HG02870 (cell line): ENCODE measurements at regions not wholly inside any gene's neighbourhood (a gene's known extent, or its start where the extent isn't known, plus 50 kb on each side); places are given as distances from the start of the nearest gene placed in this dataset.

Source experiments
- ATAC-seq: cut with Tn5 transposase; IDR thresholded peaks from one replicate; pipeline ENCODE4 v1.9.1; 2021; ENCODE audit warnings: mild to moderate bottlenecking, moderate library complexity; ENCODE audit not compliant: unreplicated experiment

DNA sequence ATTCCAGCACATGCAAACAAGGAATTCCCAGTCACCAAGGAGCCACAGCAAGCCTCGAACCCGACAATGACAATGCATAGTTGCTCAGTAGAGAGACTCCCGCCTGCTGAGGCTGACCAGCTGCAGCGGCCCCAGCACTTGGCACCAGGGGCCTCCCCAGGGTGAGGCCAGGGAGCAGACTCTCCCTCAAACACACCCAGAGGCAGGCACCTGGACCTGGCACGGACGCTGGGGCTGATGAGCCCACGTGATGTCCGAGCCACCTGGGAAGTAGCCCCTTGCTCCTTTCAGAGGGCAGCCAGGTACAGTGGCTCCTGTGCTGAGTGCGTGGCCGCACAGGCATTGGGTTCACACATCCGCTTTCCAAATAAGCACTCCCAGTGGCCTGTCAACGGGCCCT lies 315.9 kb upstream of the TGFBR2 start:
- ATAC-seq, result no peak

DNA sequence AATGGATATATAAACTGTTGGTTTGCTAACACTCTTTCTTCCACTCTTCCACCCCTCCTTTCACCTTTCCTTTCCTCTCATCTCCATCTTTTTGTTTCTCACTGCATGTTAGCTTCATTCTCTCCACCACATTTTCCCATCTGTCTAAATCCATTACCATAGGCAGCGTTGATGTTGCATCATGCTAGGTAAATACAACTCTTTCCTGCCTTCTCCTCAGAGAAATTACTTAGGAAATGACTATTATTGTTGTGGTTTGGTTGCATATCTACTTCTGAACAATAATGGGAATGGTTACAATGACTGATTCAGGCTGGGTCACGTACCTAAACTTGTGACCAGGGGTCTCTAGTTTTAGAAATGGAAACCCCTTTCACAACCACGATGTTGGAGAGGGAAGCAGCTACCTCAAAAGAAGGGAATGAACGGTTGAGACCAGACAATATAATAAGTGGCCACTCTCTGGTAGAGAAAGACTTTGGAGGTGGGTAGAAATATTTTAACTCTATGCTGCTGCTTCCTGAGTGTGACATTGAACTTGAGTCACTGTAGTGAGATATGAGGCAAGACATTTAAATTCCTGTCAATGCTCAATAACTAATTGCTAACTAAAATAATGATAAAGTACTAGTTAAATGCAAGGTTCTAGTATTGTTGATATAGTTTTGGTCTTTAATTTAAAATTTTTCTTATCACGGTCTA lies 314.1 kb upstream of the TGFBR2 start:
- ATAC-seq, result no peak

DNA sequence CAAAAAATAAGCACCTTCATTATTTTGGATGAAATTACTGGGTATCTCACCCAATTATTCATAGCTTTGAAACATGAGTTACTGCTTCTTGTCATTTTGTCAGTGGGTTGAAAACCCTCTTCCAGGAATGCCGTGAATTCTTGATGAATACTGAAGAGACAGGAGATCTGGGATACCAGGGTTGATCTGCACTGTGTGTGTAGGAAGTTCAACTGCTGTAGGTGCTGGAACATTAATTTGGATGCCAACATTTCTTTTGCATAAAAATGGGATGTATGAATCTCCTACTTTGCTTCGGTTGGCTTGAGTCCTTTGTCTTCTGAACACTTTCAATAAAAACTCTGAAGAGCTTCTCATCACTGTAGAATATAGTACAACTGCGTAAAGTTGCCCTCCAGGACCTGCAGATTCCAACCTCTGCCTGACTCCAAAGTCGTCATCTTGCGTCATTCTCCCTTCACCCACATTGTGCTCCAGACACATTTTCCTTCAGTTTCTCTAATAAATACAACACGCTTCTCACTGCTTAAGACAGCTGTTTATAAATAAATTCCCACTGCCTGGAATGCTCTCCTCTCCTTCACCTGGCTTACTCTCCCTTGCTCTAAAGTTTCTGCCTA lies 312.7 kb upstream of the TGFBR2 start:
- ATAC-seq, result no peak

DNA sequence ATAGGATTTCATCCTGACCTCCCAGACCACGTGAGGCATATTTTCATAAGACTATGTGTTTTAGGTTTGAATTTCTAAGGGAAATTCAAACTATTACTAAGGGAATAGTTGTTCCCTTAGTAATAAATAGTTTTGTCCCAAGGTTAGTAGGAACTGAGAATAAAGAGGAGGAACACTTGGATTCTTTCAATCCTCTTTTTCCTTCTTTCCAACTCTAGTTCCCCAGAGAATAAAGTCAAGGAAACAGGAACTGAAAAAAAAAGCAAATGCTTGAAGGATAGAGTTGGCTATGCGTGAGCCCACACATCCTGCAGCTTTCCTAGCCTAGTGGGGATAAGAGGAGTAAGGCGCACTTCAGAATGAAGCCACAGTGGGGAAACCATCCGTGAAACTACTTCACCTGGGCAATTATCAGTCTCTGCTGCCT lies 312.1 kb upstream of the TGFBR2 start:
- ATAC-seq, result no peak

DNA sequence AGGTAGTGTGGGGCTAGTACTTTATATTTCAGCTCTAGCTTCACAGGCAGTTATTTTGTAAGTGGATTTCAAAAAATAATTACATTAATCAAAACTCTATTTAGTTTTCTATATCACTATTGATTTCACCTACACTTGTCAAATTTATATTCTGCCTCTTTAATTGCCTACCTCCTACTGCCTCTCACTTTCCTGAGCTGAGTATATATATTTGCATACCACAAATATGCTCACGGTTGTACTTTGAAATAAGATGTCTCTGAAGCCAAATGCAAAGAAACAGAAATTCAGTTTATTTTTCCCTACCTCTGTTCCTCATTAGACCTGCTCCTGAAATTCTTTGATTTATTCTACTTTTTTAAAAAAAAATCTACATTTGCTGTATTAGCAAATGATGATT lies 309.3 kb upstream of the TGFBR2 start:
- ATAC-seq, result no peak

DNA sequence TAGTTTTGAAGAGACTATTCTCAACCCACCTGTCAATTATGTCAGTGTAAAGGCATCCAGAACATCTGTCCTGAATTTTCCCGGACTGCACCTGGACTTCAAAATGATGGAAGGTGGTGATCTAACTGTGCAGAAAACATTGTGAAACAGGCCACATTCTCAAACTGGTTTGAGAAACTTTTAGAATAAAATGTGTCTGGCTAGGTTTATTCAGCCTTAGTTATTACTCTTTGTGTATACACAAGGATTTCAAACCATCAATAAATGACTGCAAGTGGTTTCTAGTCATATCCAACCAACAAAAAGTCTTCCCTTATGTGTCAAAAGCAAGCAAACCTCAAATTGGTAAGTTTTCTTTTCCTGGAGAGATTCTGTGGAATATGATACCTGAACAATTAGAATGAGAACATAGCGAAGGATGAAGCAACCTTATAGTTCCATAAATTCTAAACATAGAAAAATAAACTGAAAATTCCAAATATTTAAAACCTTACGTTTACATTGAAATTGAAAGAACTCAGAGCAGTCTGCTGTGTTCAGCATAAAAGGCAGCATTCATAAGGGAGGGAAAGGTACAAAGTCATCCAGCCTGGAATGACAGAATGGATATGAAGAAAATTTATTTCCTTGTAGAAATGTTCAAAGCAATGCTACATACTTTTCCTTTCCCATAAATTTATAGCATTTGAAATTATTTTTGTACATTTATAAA lies 306.6 kb upstream of the TGFBR2 start:
- ATAC-seq, result no peak

DNA sequence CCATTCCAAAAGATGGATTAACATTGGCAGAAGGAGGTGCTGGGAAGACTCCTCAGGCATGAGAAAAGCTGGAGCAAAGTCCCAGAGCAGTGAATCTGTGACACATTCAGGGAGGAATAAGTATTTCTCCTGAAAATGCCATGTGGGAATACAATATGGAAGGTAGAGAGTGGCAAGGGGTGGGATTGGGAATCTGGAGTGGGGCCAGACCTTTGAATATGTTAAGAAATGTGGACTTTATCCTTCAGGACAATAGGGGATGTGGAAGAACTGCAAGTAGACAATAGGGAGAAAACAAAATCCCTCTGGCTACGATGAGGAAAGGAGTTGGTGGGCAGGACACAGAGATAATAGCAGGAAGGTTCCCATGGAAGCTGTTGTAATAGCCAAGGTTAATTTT lies 305.6 kb upstream of the TGFBR2 start:
- ATAC-seq, result no peak

DNA sequence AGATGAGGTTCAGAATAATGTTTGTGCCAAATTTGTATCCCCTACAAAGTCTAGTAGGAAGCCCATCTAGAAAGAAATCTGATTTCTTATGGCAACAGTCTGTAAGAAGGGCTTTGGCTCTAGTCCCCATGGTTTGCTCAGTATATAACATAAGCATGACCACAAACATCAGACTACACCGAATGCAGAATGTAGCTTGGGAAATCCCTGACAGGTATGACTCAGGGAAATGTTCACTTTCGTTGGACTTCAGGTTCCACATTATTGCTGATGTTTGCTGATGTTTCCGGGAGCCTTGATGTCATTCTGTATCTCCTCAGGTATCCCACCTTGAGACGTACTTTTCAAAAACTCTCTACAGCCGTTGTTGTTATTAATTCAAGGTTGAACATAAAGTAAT lies 304.4 kb upstream of the TGFBR2 start:
- no peak for ATAC-seq

DNA sequence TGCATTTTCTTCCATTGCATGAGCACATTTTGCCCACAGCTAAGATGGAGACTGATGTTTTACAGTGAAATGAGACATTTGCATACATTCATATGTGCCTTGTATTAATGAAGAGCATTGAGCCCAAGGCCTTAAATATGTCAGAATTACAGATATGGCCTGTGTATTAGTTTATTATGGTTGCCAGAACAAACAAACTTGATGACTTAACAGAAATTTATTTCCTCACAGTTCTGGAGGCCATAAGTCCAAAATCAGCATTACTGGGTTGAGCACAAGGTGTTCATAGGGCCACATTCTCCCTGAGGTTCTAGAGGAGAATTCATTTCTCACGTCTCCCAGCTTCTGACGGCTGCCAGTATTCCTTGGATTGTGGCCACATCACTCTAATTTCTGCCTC lies 302.6 kb upstream of the TGFBR2 start:
- ATAC-seq, result no peak

DNA sequence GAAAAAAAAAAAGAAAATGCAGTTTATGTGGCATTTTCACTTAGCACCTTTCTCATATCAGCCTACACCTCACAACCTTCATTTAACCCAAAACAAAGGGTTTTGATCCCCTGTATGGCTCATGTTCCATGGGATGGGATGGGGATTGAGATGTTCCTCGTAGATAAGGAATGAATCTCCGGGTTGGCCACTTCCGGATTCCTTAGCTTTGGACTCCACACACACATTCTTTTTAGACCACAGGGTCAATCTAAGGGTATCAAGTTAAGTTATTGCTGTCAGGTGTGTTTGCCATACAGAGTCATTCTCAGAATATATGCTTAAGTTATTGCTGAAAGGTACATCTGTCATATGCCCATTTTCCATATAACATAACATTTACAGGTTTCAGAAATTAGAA lies 301.4 kb upstream of the TGFBR2 start:
- ATAC-seq, result no peak

DNA sequence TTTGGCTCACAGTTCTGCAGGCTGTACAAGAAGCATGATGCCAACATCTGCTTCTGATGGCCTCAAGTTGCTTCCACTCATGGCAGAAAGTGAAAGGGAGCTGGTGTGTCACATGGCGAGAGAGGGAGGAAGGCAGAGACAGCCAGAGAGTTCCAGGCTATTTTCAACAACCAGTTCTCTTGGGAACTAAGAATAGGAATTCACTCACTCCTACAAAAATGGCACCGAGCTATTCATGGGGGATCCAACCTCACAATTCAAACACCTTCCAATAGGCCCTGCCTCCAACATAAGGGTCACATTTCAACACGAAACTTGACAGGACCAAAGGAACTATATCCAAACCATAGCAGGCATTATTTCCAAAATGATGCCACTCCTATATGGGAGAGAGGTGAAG lies 299.5 kb upstream of the TGFBR2 start:
- ATAC-seq, result no peak

DNA sequence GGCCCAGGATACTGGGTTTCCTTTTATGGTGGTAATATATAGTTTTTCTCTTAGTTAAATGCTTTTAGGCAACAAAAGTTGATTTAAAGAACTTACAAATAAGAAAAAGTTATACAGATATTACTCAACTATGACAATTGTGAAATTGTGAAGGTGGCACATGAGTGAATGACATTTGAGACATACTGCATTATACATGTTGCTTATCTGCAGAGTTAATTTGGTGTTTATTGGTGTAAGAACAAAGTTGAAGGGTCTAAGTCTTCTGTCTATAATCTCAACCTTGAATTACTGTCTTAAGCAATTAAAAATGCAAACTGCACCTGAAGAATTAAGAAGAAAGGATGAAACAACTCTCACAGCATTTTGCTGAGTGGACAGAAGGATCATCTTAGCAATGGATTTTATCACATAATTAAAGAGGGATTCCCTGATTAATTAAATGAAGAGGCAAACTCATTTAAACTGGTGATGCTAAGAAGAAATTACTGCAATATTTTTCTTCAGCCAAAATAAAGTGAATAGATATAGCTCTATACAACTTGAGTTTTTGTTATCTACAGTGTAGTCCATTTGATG lies 298.9 kb upstream of the TGFBR2 start:
- ATAC-seq, result no peak

DNA sequence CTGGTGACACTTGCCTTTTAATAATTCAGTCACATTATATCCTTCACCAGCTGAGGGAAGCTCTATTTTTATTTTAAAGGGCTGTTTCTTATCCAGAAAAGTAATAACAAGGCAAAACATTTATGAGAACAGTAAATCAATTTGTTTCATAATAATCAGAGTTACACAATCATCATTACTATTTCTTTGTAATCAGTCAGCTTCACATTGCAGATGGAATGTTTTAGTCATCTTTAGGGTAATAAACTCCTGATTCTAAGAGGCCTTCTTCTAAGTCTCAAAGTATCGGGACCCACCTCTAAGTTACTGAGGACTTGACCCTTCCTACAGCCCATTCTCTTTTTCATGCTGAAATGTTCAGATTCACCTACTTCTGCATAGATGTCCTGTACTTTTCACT lies 298.3 kb upstream of the TGFBR2 start:
- ATAC-seq, result no peak

DNA sequence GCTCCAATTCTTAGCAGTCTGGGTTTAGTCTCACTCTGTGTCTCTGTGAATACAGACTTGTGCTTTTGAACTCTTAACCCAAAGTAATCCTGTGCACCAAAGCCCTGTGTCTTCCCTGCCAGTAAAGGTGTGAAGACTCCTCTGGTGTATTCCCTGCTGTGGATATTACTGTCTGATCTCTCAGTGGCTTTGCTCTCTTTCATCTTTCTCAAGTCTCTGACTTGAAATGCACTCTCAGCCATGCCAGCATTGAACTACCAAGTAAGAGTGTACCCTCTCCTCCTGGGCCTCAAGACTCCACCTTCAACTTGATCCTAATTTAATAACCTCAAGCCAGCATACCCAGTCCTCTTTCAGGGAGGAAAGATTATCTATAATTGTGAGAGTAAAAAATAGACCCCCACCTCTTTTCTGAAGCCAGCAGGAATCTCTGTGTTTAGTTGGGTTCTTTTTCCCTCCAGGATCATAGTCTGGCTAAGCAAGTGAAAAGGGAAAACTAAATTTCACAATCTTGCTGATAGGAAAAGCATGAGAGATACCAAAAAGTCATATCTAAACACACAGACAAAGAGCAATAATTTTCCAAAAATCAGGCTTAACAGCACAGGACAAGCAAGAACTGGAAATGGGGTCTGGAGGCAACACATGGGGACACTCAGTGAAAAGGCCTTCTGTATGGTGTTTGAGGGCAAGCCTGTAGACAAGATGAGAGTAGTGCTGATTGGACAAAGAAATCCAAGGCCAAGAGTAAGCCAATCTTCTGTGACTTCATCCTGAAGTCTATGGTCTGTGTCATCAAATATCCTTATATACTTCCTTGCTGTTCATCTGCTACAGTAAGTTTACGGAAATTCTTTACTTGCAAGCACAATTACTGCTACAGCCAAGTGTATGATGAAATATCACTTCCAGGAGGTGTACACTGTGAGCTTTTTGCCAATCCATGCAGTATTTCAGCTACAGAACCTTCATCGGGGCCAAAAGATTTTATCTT lies 296.1 kb upstream of the TGFBR2 start:
- no peak for ATAC-seq

DNA sequence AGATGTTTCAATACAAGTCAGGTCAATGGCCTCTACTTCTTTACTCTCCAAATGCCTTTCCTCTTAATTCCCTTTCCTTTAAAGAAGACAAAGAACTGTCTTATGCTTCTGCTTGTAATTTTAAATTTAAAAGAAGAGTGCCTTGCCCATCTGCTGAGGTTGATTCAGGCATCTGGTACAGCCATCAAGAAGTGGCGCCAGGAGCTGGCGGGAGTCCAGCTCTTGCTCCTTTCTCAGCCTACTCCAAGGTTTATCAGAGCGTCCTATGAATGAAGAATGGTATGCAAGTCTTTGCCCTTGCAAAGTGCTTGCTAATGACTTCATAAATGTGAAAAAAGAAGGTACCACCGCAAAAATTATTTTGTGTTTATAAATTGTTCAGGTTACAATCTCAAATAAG lies 294.6 kb upstream of the TGFBR2 start:
- ATAC-seq, result no peak

DNA sequence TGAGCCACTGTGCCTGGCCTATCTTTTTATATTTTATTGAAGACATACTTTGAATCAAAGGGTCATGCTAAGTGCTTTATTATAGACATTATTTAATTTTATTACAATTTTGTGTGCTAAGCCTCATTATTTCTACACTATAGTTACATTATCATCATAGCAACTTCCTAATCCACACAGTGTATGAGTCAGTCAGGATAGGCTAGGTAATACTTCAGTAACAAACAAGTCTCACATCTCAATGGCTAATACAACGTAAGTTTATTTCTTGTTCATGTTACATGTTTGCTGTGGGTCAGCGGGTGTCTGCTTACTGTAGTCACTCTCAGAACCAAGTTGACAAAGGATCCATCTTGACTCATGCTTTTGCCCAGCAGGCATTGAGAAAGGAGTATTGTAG lies 292.6 kb upstream of the TGFBR2 start:
- no peak for ATAC-seq

DNA sequence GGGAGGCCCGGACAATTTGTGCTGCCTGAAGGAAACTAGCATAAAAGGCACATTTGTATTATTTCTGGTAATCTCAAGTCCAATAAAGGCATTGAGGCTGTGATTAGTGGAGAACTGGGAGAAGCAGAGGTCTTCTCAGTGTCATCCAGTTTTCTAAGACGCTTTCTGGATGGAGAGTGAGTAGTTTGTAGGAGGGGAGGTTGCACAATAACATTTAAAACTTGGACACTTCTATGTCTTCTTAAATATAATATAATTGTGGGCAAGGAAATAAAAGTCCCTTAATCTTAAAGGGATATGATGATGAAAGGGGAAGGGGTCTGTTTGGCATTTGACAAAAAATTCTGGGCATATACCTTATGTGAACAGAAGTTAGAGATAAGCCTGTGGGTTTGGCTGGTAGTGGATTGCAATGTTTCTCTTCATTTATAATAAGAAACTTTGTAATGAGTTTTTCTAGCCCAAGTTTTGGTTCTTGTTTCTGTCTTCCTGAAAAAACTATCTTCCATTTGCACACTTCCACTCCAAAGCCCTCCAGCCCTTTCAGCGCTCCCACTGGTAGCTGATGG lies 291.6 kb upstream of the TGFBR2 start:
- ATAC-seq, result no peak

DNA sequence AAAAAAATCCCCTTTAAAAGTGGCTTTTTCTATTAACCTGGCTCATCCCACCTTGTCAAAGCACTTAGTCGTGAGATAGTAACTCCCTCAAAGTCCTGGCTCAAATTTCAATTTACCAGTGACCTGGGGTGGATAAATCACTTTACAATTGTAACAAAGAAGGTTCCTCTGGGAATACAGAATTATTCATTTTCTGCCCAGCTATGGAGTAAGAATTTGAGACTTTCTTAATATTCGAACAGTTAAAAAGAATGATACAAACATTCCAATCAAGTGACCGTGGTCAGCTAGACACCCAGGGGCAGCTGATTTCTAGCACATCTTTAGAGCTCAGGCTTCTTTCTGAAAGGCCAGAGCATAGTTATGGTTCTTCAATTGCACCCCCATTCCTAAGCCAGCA lies 291.0 kb upstream of the TGFBR2 start:
- no peak for ATAC-seq

DNA sequence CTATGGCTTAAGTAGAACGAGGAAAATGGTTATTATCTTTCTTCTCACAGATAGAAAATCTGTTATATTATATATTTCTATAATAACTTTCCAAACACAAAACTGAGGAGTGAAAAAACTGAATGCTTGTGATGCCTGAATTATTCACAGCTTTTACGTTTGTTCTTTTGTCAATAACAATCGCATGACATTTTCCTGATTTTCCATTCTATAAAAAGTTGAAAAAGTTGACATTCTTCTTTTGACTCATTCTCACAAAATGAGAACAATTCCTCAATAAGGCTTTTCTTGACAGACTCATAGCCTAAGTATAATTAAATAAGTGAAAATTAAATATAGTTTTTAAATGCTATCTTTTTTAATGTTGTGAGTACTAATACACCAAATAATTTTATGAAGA lies 288.8 kb upstream of the TGFBR2 start:
- no peak for ATAC-seq

DNA sequence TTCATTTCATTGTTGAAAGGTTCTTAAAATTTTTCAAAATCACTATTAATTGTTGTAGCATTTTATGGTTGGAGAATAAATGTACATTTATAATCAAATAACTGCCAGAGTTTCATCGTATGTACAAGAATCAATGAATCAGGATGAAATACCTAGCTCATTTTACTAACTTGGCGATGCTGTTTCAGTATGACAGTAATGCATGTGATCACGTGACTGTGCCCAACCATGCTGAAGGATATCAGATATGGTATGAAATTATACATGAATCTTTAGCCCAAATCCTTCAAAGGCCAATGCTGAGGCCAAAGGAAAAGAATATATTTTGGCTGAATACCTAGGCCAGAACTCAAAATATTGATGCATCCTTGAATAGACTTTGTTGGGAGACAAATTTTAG lies 288.3 kb upstream of the TGFBR2 start:
- ATAC-seq, result no peak
